ENCODE measurements at regions not wholly inside any gene's neighbourhood (a gene's known extent, or its start where the extent isn't known, plus 50 kb on each side); places are given as distances from the start of the nearest gene placed in this dataset.
"Not testable (repeated sequence)": the region's sequence is repeated elsewhere in the genome, so short reads cannot be mapped to it uniquely, and the experiment has no call there.

- DNase-seq (ENCODE audit: insufficient read length, low spot score) (no peak), FAIRE-seq (no peak)
- no peak for TF ChIP-seq POLR2A (IDR thresholded peaks at IDR 0.05; ENCODE audit: low read depth, low read length)
These were observed 181.1 kb upstream of the SPRY1 start for GRCh38 chr4:123215536-123215935.

- FAIRE-seq (no peak), DNase-seq (ENCODE audit: insufficient read length, low spot score) (no peak)
- no peak for TF ChIP-seq POLR2A (IDR thresholded peaks at IDR 0.05; ENCODE audit: low read depth, low read length)
These were observed 180.1 kb upstream of the SPRY1 start for GRCh38 chr4:123216543-123216942.

- no peak for TF ChIP-seq POLR2A (IDR thresholded peaks at IDR 0.05; ENCODE audit: low read depth, low read length)
- DNase-seq (ENCODE audit: insufficient read length, low spot score): no peak
- FAIRE-seq: no peak
These were observed 179.6 kb upstream of the SPRY1 start for GRCh38 chr4:123216946-123217345.

- no peak for TF ChIP-seq POLR2A (IDR thresholded peaks at IDR 0.05; ENCODE audit: low read depth, low read length)
- FAIRE-seq (no peak), DNase-seq (ENCODE audit: insufficient read length, low spot score) (no peak)
These were observed 178.9 kb upstream of the SPRY1 start for GRCh38 chr4:123217664-123218063.

- FAIRE-seq (no peak), DNase-seq (ENCODE audit: insufficient read length, low spot score) (no peak)
- TF ChIP-seq POLR2A (IDR thresholded peaks at IDR 0.05; ENCODE audit: low read depth, low read length): no peak
These were observed 177.6 kb upstream of the SPRY1 start for GRCh38 chr4:123218981-123219380.

- DNase-seq (ENCODE audit: insufficient read length, low spot score) (no peak), FAIRE-seq (no peak)
These were observed 167.3 kb upstream of the SPRY1 start for GRCh38 chr4:123229286-123229685.

GRCh38 chr4:123230061-123230460 is 166.5 kb upstream of the SPRY1 start:
- FAIRE-seq (no peak), DNase-seq (ENCODE audit: insufficient read length, low spot score) (no peak)
- TF ChIP-seq POLR2A (IDR thresholded peaks at IDR 0.05; ENCODE audit: low read depth, low read length): no peak

More at GRCh38 chr4:123229286-123229685, 167.3 kb upstream of the SPRY1 start:
- TF ChIP-seq POLR2A (IDR thresholded peaks at IDR 0.05; ENCODE audit: low read depth, low read length): no peak

GRCh38 chr4:123232439-123232838 is 164.2 kb upstream of the SPRY1 start:
- TF ChIP-seq POLR2A (IDR thresholded peaks at IDR 0.05; ENCODE audit: low read depth, low read length): no peak
- DNase-seq (ENCODE audit: insufficient read length, low spot score): no peak
- FAIRE-seq: no peak

GRCh38 chr4:123233136-123233768 is 163.3 kb upstream of the SPRY1 start:
- no peak for FAIRE-seq
- TF ChIP-seq POLR2A (IDR thresholded peaks at IDR 0.05; ENCODE audit: low read depth, low read length): no peak
- no peak for DNase-seq (ENCODE audit: insufficient read length, low spot score)

GRCh38 chr4:123234955-123235354 is 161.6 kb upstream of the SPRY1 start:
- TF ChIP-seq POLR2A (IDR thresholded peaks at IDR 0.05; ENCODE audit: low read depth, low read length): no peak
- FAIRE-seq (no peak), DNase-seq (ENCODE audit: insufficient read length, low spot score) (no peak)

GRCh38 chr4:123235431-123235830 is 161.2 kb upstream of the SPRY1 start:
- FAIRE-seq (no peak), DNase-seq (ENCODE audit: insufficient read length, low spot score) (no peak)
- no peak for TF ChIP-seq POLR2A (IDR thresholded peaks at IDR 0.05; ENCODE audit: low read depth, low read length)

- no peak for DNase-seq (ENCODE audit: insufficient read length, low spot score)
- FAIRE-seq: no peak
- no peak for TF ChIP-seq POLR2A (IDR thresholded peaks at IDR 0.05; ENCODE audit: low read depth, low read length)
These were observed 160.0 kb upstream of the SPRY1 start for GRCh38 chr4:123236606-123237005.

- not testable (repeated sequence) for DNase-seq (ENCODE audit: insufficient read length, low spot score); FAIRE-seq
These were observed 156.3 kb upstream of the SPRY1 start for GRCh38 chr4:123240286-123240685.

GRCh38 chr4:123243220-123243619 is 153.4 kb upstream of the SPRY1 start:
- not testable (repeated sequence) for DNase-seq (ENCODE audit: insufficient read length, low spot score); FAIRE-seq

GRCh38 chr4:123244137-123244536 is 152.5 kb upstream of the SPRY1 start:
- no peak for FAIRE-seq
- TF ChIP-seq POLR2A (IDR thresholded peaks at IDR 0.05; ENCODE audit: low read depth, low read length): no peak
- no peak for DNase-seq (ENCODE audit: insufficient read length, low spot score)

- DNase-seq (ENCODE audit: insufficient read length, low spot score) (no peak), FAIRE-seq (no peak)
- TF ChIP-seq POLR2A (IDR thresholded peaks at IDR 0.05; ENCODE audit: low read depth, low read length): no peak
These were observed 150.5 kb upstream of the SPRY1 start for GRCh38 chr4:123246085-123246484.

Measured in H54 (cell line).